RWPE2 (cell line): ENCODE measurements at regions not wholly inside any gene's neighbourhood (a gene's known extent, or its start where the extent isn't known, plus 50 kb on each side); places are given as distances from the start of the nearest gene placed in this dataset.
A peak's percentile ranks its signal among the peaks of the same experiment; 100 is the strongest.

Source experiments
- ATAC-seq: fragments of 200-7000 bp; cut with Tn5 transposase; 3 replicates; pipeline ENCODE4 v1.9.1; 2021; ENCODE audit warnings: low read depth
- DNase-seq: peaks from one replicate; pipeline ENCODE4 v3.0.0-alpha.2; 2020; ENCODE audit warnings: low spot score
- H3K27ac ChIP-seq: fragments of 450-650 bp; 2 replicates; pipeline ENCODE4 v1.5.1; 2017; ENCODE audit warnings: mild to moderate bottlenecking; ENCODE audit not compliant: poor library complexity, severe bottlenecking
- H3K27me3 ChIP-seq: fragments of 250-450 bp; sonication (Bioruptor Pico); 2 replicates; pipeline ENCODE4 v1.5.1; 2021; ENCODE audit warnings: mild to moderate bottlenecking, moderate library complexity; ENCODE audit not compliant: insufficient read depth, poor library complexity, severe bottlenecking
- H3K36me3 ChIP-seq: fragments of 250-450 bp; sonication (Bioruptor Pico); 2 replicates; pipeline ENCODE4 v1.5.1; 2020; ENCODE audit warnings: low read depth, mild to moderate bottlenecking, moderate library complexity
- H3K4me1 ChIP-seq: fragments of 250-450 bp; sonication (Bioruptor Pico); 2 replicates; pipeline ENCODE4 v1.5.1; 2021; ENCODE audit warnings: mild to moderate bottlenecking, moderate library complexity; ENCODE audit not compliant: insufficient read depth, poor library complexity, severe bottlenecking
- H3K4me3 ChIP-seq: fragments of 250-450 bp; sonication (Bioruptor Pico); 2 replicates; pipeline ENCODE4 v1.5.1; 2021; ENCODE audit warnings: mild to moderate bottlenecking, moderate library complexity; ENCODE audit not compliant: severe bottlenecking
- H3K9me3 ChIP-seq: fragments of 250-450 bp; sonication (Bioruptor Pico); 2 replicates; pipeline ENCODE4 v1.5.1; 2021; ENCODE audit warnings: mild to moderate bottlenecking, moderate library complexity; ENCODE audit not compliant: severe bottlenecking
- TF ChIP-seq, protein P1 (sequence below): fragments of 450-650 bp; IDR thresholded peaks from one replicate; pipeline ENCODE4 v1.5.1; 2017; ENCODE audit warnings: mild to moderate bottlenecking, moderate library complexity; ENCODE audit not compliant: poor library complexity, severe bottlenecking

- DNase-seq (no peak), ATAC-seq (peak; percentile 91)
- Histone ChIP-seq H3K27me3 (no peaks in the 10 kb centered on the region), H3K4me1 (peaks cover 19% of the 10 kb centered on the region), H3K36me3 (no peaks in the 10 kb centered on the region), H3K9me3 (no peaks in the 10 kb centered on the region), H3K4me3 (no peak overlapping the region), H3K27ac (peak overlapping the region; percentile 74)
- TF ChIP-seq, protein P1, sequence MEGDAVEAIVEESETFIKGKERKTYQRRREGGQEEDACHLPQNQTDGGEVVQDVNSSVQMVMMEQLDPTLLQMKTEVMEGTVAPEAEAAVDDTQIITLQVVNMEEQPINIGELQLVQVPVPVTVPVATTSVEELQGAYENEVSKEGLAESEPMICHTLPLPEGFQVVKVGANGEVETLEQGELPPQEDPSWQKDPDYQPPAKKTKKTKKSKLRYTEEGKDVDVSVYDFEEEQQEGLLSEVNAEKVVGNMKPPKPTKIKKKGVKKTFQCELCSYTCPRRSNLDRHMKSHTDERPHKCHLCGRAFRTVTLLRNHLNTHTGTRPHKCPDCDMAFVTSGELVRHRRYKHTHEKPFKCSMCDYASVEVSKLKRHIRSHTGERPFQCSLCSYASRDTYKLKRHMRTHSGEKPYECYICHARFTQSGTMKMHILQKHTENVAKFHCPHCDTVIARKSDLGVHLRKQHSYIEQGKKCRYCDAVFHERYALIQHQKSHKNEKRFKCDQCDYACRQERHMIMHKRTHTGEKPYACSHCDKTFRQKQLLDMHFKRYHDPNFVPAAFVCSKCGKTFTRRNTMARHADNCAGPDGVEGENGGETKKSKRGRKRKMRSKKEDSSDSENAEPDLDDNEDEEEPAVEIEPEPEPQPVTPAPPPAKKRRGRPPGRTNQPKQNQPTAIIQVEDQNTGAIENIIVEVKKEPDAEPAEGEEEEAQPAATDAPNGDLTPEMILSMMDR, result no peak
These were observed 66.9 kb upstream of the SLC25A13 start for GRCh38 chr7:96388620-96389383.

DNA sequence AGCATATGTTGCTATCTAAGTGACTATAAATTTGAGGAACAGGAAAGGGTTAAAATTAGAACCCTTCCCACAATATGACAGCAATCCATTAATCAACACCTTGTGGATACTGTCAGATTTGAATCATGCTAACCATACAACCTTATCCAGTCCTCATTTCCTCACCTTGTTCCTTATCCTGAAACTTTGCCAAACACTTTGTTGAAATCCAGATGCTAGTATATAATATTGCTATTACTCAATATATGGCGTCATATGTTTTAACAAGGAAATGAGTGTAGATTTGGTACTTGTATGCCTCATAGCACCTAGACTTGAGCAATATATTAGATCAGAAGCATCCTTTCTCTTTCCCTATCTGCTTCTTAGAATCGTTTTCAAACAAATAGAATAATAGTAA lies 66.3 kb upstream of the SLC25A13 start:
- Histone ChIP-seq H3K9me3 (no peaks in the 10 kb centered on the region), H3K4me3 (no peak overlapping the region), H3K27ac (peak overlapping the region; percentile 74), H3K4me1 (peaks cover 19% of the 10 kb centered on the region), H3K36me3 (no peaks in the 10 kb centered on the region), H3K27me3 (no peaks in the 10 kb centered on the region)
- TF ChIP-seq, protein P1, result no peak
- ATAC-seq (peak; percentile 89), DNase-seq (no peak)

DNA sequence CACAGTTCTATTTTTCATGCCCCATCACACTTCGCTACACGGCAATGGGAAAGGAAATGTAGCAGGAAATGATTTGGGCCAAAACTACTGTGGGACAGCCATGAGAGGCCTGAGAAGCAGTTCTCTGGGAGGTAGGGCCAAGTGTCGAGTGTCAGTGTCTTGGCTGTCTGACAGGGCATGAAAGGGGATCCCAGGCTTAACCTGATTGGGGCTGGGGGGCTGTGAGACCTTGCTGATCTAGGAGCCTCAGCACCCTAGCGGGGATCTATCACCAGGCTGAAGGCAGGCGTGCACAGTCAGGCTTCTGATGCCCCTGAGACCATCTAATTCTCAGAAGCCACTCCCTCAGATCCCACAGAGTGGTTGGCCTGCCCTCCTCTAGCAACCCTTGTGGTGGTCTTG lies 58.2 kb upstream of the SLC25A13 start:
- H3K4me1 ChIP-seq, result no peaks in the 10 kb centered on the region
- no peak for ATAC-seq
- no peak overlapping the region for H3K4me3 ChIP-seq
- TF ChIP-seq, protein P1, result no peak
- H3K36me3 ChIP-seq, result no peaks in the 10 kb centered on the region
- no peak for DNase-seq
- peaks cover 6% of the 10 kb centered on the region for H3K27me3 ChIP-seq
- no peaks in the 10 kb centered on the region for H3K9me3 ChIP-seq
- H3K27ac ChIP-seq, result no peak overlapping the region

DNA sequence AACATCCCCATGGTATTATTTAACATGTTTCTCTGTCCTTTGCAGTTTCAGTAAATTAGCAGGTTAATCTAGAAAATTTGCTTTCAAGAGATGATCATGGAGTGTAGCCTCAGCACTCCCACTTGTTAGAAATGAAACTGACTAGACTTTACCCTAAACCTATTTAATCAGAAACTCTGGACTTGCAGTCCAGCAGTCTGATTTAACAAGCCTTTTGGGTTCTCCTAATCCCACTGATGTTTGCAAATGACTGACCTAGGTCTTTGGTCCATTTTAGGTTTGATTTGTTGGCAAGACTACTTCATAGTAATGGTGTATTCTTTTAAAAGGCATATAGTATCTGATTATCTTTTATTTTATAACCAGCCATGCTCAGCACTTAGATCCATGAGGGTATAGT lies 55.5 kb upstream of the SLC25A13 start:
- Histone ChIP-seq H3K36me3 (no peaks in the 10 kb centered on the region), H3K27ac (no peak overlapping the region), H3K27me3 (peaks cover 6% of the 10 kb centered on the region), H3K9me3 (no peaks in the 10 kb centered on the region), H3K4me1 (no peaks in the 10 kb centered on the region), H3K4me3 (no peak overlapping the region)
- TF ChIP-seq, protein P1, result no peak
- ATAC-seq, result no peak
- no peak for DNase-seq
